ENCODE measurements at regions not wholly inside any gene's neighbourhood (a gene's known extent, or its start where the extent isn't known, plus 50 kb on each side); places are given as distances from the start of the nearest gene placed in this dataset.

DNA sequence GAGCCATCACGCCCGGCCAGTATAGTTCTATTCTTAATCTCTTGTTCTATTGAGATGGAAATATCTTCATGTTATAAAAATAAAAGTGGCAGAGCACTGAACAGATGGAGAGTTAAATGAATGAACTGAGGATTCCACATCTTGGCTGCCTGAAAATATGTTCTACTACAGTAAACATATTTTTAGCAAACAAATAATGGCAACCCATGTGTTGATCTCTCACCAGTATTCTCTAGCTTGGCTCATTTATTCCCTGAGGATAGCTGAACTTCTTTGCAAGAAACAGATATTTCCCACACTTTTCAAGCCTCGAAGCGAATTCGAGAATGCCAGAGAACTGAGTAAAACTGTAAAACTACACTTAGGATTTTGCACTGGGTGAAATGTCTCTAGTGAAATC is 58.9 kb downstream of the DIRAS3 start:
- Mint-ChIP-seq H3K36me3 (no peaks in the 10 kb centered on the region), H3K27ac (no peak overlapping the region), H3K27me3 (no peaks in the 10 kb centered on the region), H3K4me3 (no peak overlapping the region), H3K4me1 (ENCODE audit: unreplicated experiment) (no peaks in the 10 kb centered on the region), H3K9me3 (peaks cover 4% of the 10 kb centered on the region)
- no peak for DNase-seq (ENCODE audit: extremely low spot score, unreplicated experiment)
- TF ChIP-seq, protein P1, sequence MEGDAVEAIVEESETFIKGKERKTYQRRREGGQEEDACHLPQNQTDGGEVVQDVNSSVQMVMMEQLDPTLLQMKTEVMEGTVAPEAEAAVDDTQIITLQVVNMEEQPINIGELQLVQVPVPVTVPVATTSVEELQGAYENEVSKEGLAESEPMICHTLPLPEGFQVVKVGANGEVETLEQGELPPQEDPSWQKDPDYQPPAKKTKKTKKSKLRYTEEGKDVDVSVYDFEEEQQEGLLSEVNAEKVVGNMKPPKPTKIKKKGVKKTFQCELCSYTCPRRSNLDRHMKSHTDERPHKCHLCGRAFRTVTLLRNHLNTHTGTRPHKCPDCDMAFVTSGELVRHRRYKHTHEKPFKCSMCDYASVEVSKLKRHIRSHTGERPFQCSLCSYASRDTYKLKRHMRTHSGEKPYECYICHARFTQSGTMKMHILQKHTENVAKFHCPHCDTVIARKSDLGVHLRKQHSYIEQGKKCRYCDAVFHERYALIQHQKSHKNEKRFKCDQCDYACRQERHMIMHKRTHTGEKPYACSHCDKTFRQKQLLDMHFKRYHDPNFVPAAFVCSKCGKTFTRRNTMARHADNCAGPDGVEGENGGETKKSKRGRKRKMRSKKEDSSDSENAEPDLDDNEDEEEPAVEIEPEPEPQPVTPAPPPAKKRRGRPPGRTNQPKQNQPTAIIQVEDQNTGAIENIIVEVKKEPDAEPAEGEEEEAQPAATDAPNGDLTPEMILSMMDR (conservative IDR thresholded peaks at IDR 0.05) = no peak

DNA sequence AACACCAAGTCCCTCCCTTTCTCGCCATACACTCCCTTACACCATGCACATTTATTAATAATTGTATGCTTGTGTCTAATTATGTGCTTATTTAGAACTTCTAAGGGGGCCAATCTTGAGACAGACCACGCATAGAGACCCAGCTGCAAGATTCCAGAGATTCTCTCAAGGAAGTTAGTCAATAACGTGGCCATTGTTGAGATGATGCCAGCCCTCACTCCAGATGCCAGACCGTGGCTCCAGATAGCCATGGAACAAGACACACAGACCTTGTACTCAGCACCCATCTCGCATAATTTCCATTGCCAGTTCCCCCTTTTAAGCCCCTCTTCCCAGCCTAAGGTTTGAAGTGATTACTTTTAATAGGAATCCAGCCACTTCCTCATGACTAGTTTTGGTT is 62.4 kb downstream of the DIRAS3 start:
- Mint-ChIP-seq H3K27me3 (no peaks in the 10 kb centered on the region), H3K4me3 (no peak overlapping the region), H3K36me3 (no peaks in the 10 kb centered on the region), H3K9me3 (no peaks in the 10 kb centered on the region), H3K27ac (no peak overlapping the region), H3K4me1 (ENCODE audit: unreplicated experiment) (no peaks in the 10 kb centered on the region)
- TF ChIP-seq, protein P1 (conservative IDR thresholded peaks at IDR 0.05) = no peak
- no peak for DNase-seq (ENCODE audit: extremely low spot score, unreplicated experiment)

DNA sequence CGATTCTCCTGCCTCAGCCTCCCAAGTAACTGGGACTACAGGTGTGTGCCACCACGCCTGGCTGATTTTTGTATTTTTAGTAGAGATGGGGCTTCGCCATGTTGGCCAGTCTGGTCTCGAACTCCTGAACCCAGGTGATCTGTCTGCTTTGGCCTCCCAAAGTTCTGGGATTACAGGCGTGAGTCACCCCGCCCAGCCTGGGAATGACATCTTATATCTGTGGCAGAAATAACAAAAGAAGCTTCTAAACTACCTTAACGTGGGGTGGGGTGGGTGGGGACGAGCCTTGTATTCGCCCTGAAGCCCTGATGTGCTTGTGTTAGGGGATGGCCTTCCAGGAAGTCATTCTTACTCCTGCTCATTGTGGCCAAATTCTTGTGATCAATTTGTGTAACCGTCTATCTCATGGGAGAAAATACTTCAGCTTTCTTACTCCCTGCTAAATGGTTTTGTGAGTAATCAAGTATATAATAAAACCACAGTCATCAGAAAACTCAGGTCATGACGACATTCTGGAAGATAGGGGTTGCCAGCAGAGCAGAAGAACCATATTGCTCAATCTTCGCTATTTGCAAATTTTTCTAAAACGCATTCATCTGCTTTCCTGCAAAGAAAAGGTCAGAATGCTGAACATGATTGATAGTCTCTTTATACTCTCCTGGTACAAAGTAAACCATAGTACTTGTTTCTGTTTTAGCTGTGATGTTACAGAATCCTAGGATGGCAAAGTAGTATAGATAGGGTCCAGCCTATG is 63.2 kb downstream of the DIRAS3 start:
- DNase-seq (ENCODE audit: extremely low spot score, unreplicated experiment) = no peak
- no peaks in the 10 kb centered on the region for H3K9me3 Mint-ChIP-seq
- H3K4me1 Mint-ChIP-seq (ENCODE audit: unreplicated experiment) = no peaks in the 10 kb centered on the region
- TF ChIP-seq, protein P1 (conservative IDR thresholded peaks at IDR 0.05) = no peak
- H3K36me3 Mint-ChIP-seq = no peaks in the 10 kb centered on the region
- H3K27ac Mint-ChIP-seq = peak overlapping the region; percentile 63
- no peaks in the 10 kb centered on the region for H3K27me3 Mint-ChIP-seq
- H3K4me3 Mint-ChIP-seq = no peak overlapping the region

DNA sequence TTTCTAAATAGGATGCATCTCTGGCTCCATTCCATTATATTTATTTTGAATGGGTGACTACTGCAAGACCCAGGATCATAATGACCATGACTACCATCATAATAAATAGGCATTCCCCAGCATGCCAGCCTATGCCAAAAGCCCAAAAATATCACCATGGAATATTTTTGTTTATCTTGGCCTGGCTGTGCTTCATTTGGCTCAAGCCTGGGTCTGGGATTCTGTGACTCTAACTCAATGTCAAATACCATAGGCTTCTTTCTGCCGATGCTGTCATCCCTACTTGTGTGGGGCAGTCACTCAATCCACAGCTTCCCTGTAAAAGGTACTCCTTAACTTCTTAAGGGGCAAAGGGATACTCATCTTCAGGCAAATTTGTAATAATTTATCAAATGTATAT is 66.6 kb downstream of the DIRAS3 start:
- no peaks in the 10 kb centered on the region for H3K27me3 Mint-ChIP-seq
- H3K9me3 Mint-ChIP-seq = no peaks in the 10 kb centered on the region
- no peak overlapping the region for H3K4me3 Mint-ChIP-seq
- no peaks in the 10 kb centered on the region for H3K4me1 Mint-ChIP-seq (ENCODE audit: unreplicated experiment)
- H3K27ac Mint-ChIP-seq = no peak overlapping the region
- no peak for DNase-seq (ENCODE audit: extremely low spot score, unreplicated experiment)
- TF ChIP-seq, protein P1 (conservative IDR thresholded peaks at IDR 0.05) = no peak
- H3K36me3 Mint-ChIP-seq = no peaks in the 10 kb centered on the region

DNA sequence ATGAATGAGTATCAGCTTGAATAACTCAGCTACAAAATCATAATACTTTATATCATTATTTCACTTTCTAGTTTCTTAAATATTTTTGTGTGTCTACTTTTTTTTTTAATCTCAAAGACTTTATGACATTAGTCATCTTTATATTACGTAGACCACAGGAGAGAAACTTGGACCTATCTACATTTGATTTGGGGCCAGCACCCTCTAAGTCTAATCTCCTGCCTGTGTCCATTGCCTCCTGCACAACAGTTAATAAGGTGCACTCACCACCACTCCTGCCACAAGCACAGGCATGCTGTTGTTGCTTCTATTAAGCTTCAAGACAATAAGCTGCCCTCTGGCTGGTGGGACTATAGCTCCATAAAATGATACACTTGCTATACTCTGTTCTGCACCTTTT is 70.4 kb downstream of the DIRAS3 start:
- H3K36me3 Mint-ChIP-seq = no peaks in the 10 kb centered on the region
- no peaks in the 10 kb centered on the region for H3K27me3 Mint-ChIP-seq
- DNase-seq (ENCODE audit: extremely low spot score, unreplicated experiment) = no peak
- H3K4me1 Mint-ChIP-seq (ENCODE audit: unreplicated experiment) = no peaks in the 10 kb centered on the region
- TF ChIP-seq, protein P1 (conservative IDR thresholded peaks at IDR 0.05) = no peak
- no peak overlapping the region for H3K4me3 Mint-ChIP-seq
- H3K9me3 Mint-ChIP-seq = no peaks in the 10 kb centered on the region
- no peak overlapping the region for H3K27ac Mint-ChIP-seq
